ENCODE measurements at regions not wholly inside any gene's neighbourhood (a gene's known extent, or its start where the extent isn't known, plus 50 kb on each side); places are given as distances from the start of the nearest gene placed in this dataset.

- TF ChIP-seq CTCF (IDR thresholded peaks at IDR 0.05; ENCODE audit: low read length, missing control alignments): no peak
- DNase-seq (ENCODE audit: low read depth): no peak
- H3K4me3 ChIP-seq (replicated peaks; ENCODE audit: low read depth, low read length): no peak overlapping the region
Observed at GRCh38 chr7:16178585-16178984, 242.8 kb downstream of the CRPPA start.

- TF ChIP-seq CTCF (IDR thresholded peaks at IDR 0.05; ENCODE audit: low read length, missing control alignments): no peak
Observed at GRCh38 chr7:16178092-16178491, 243.2 kb downstream of the CRPPA start.

GRCh38 chr7:16174253-16174652 lies 247.1 kb downstream of the CRPPA start:
- DNase-seq (ENCODE audit: low read depth): no peak
- no peak overlapping the region for H3K4me3 ChIP-seq (replicated peaks; ENCODE audit: low read depth, low read length)
- no peak for TF ChIP-seq CTCF (IDR thresholded peaks at IDR 0.05; ENCODE audit: low read length, missing control alignments)

More at GRCh38 chr7:16178092-16178491, 243.2 kb downstream of the CRPPA start:
- H3K4me3 ChIP-seq (replicated peaks; ENCODE audit: low read depth, low read length): no peak overlapping the region
- DNase-seq (ENCODE audit: low read depth): no peak

GRCh38 chr7:16172366-16172765 lies 249.0 kb downstream of the CRPPA start:
- H3K4me3 ChIP-seq (replicated peaks; ENCODE audit: low read depth, low read length): no peak overlapping the region
- no peak for TF ChIP-seq CTCF (IDR thresholded peaks at IDR 0.05; ENCODE audit: low read length, missing control alignments)
- DNase-seq (ENCODE audit: low read depth): no peak

- peak; percentile 87 for DNase-seq (ENCODE audit: low read depth)
- no peak for TF ChIP-seq CTCF (IDR thresholded peaks at IDR 0.05; ENCODE audit: low read length, missing control alignments)
- no peak overlapping the region for H3K4me3 ChIP-seq (replicated peaks; ENCODE audit: low read depth, low read length)
Observed at GRCh38 chr7:16171928-16172327, 249.4 kb downstream of the CRPPA start.

GRCh38 chr7:16170671-16171070 lies 250.7 kb downstream of the CRPPA start:
- no peak overlapping the region for H3K4me3 ChIP-seq (replicated peaks; ENCODE audit: low read depth, low read length)
- TF ChIP-seq CTCF (IDR thresholded peaks at IDR 0.05; ENCODE audit: low read length, missing control alignments): no peak
- DNase-seq (ENCODE audit: low read depth): no peak

GRCh38 chr7:16169537-16169936 lies 251.8 kb downstream of the CRPPA start:
- DNase-seq (ENCODE audit: low read depth): no peak
- TF ChIP-seq CTCF (IDR thresholded peaks at IDR 0.05; ENCODE audit: low read length, missing control alignments): no peak
- no peak overlapping the region for H3K4me3 ChIP-seq (replicated peaks; ENCODE audit: low read depth, low read length)

All from fibroblast of pulmonary artery (primary cell).